B cell (primary cell): ENCODE measurements at regions not wholly inside any gene's neighbourhood (a gene's known extent, or its start where the extent isn't known, plus 50 kb on each side); places are given as distances from the start of the nearest gene placed in this dataset.

ENCODE experiments used
- ATAC-seq: fragments of 200-7000 bp; cut with Tn5 transposase; one replicate; pipeline ENCODE4 v1.10.0; 2021; ENCODE audit warnings: low read depth, mild to moderate bottlenecking, moderate number of reproducible peaks, moderate library complexity
- CTCF ChIA-PET: fragments of 350-600 bp; sonication (Branson Sonifier 250); formaldehyde crosslinking; loops from one replicate; lab custom pipeline; 2021; ENCODE audit warnings: antibody characterized with exemption, inconsistent platforms; lab: Charles Lee
- POLR2A ChIA-PET: fragments of 350-600 bp; sonication (Branson Sonifier 250); formaldehyde crosslinking; loops from one replicate; lab custom pipeline; 2021; ENCODE audit warnings: antibody characterized with exemption; lab: Charles Lee
- DNase-seq: peaks from one replicate; pipeline ENCODE4 v3.0.0; 2013
- H2AFZ ChIP-seq: 2 replicates; pipeline ENCODE4 v1.6.1; 2012; ENCODE audit warnings: mild to moderate bottlenecking, low read depth, low read length; ENCODE audit not compliant: insufficient read depth, poor library complexity, severe bottlenecking
- H3K27ac ChIP-seq, 2 donors: 1 replicate in 1 of 2; 2 replicates in 1 of 2; pipeline ENCODE4 v1.5.1; 2012 to 2013; ENCODE audit warnings: low read length in 2 of 2, mild to moderate bottlenecking in 2 of 2, moderate library complexity in 1 of 2
- H3K27me3 ChIP-seq, 4 experiments: fragments of 200-600 bp in 1 of 4; sonication (generic) in 1 of 4; replicated peaks in 1 of 4; 1 replicate in 2 of 4; 2 replicates in 2 of 4; pipeline versions ENCODE4 v1.6.1 to v1.7.0; 2013 to 2016; ENCODE audit warnings: low read length in 3 of 4, mild to moderate bottlenecking in 2 of 4, mixed read lengths in 1 of 4, moderate library complexity in 1 of 4; ENCODE audit not compliant: insufficient read depth in 4 of 4, control insufficient read depth in 3 of 4; ENCODE audit errors: control extremely low read depth in 1 of 4
- H3K36me3 ChIP-seq, 2 experiments: replicated peaks in 1 of 2; 1 replicate in 1 of 2; 2 replicates in 1 of 2; pipeline versions ENCODE4 v1.6.1 to v1.7.1; 2013; ENCODE audit warnings: low read length in 1 of 2; ENCODE audit not compliant: insufficient read depth in 2 of 2, control insufficient read depth in 1 of 2; ENCODE audit errors: control extremely low read depth in 1 of 2, extremely low read depth in 1 of 2
- H3K4me1 ChIP-seq, 2 donors: fragments of 200-600 bp in 1 of 2; sonication (generic) in 1 of 2; 1 replicate in 1 of 2; 2 replicates in 1 of 2; pipeline versions ENCODE4 v1.5.1 to v1.6.1; 2013 to 2017; ENCODE audit warnings: low read length in 2 of 2; ENCODE audit not compliant: control insufficient read depth in 2 of 2, insufficient read depth in 2 of 2
- H3K4me2 ChIP-seq: replicated peaks from 2 replicates; pipeline ENCODE3; 2012; ENCODE audit warnings: mild to moderate bottlenecking, low read depth, low read length; ENCODE audit not compliant: poor library complexity, severe bottlenecking
- H3K4me3 ChIP-seq, 5 experiments: fragments of 200-600 bp in 1 of 5; sonication (generic) in 1 of 5; 1 replicate in 3 of 5; 2 replicates in 2 of 5; pipeline versions ENCODE4 v1.5.1 to v1.7.0; 2011 to 2016; ENCODE audit warnings: low read length in 4 of 5, mild to moderate bottlenecking in 4 of 5, low read depth in 2 of 5, control low read depth in 1 of 5, moderate library complexity in 1 of 5; ENCODE audit not compliant: insufficient read depth in 1 of 5; ENCODE audit errors: control extremely low read depth in 1 of 5, extremely low read depth in 1 of 5
- H3K79me2 ChIP-seq: fragments of 200-600 bp; sonication (generic); one replicate; pipeline ENCODE4 v1.6.0; 2016; ENCODE audit warnings: low read length; ENCODE audit not compliant: control insufficient read depth, insufficient read depth
- H3K9ac ChIP-seq: fragments of 200-600 bp; sonication (generic); 2 replicates; pipeline ENCODE4 v1.6.1; 2017; ENCODE audit warnings: mild to moderate bottlenecking, low read length, moderate library complexity
- H3K9me3 ChIP-seq, 3 donors: one replicate each; pipeline versions ENCODE4 v1.6.1 to v1.7.1; 2013; ENCODE audit warnings: low read length in 2 of 3; ENCODE audit not compliant: control insufficient read depth in 2 of 3, insufficient read depth in 1 of 3; ENCODE audit errors: control extremely low read depth in 1 of 3
- H4K20me1 ChIP-seq: 2 replicates; pipeline ENCODE4 v1.6.0; 2012; ENCODE audit warnings: mild to moderate bottlenecking, low read length; ENCODE audit not compliant: insufficient read depth, control insufficient read depth, poor library complexity, severe bottlenecking
- H3K27ac Mint-ChIP-seq: one replicate; pipeline ENCODE4 v1.8.0; 2021; ENCODE audit warnings: mixed read lengths
- H3K27me3 Mint-ChIP-seq: one replicate; pipeline ENCODE4 v1.8.0; 2021; ENCODE audit warnings: mixed read lengths
- H3K4me1 Mint-ChIP-seq: one replicate; pipeline ENCODE4 v1.8.0; 2021; ENCODE audit warnings: mixed read lengths
- H3K4me3 Mint-ChIP-seq: one replicate; pipeline ENCODE4 v1.8.0; 2021; ENCODE audit warnings: mixed read lengths
- H3K9me3 Mint-ChIP-seq: one replicate; pipeline ENCODE4 v1.8.0; 2022; ENCODE audit warnings: mixed read lengths; ENCODE audit not compliant: insufficient read depth
- EZH2 ChIP-seq: IDR thresholded peaks from 2 replicates; pipeline ENCODE4 v1.6.1; 2012; ENCODE audit warnings: borderline replicate concordance, low read depth, mild to moderate bottlenecking, moderate library complexity, low read length; ENCODE audit not compliant: insufficient read depth, poor library complexity, severe bottlenecking
- whole genome bisulfite sequencing: methylation state at CpG from one replicate; pipeline ENCODE4 v1.1.5; 2013; ENCODE audit warnings: missing lambda C conversion rate; ENCODE audit not compliant: insufficient coverage; 5-methylcytosine and 5-hydroxymethylcytosine counted together
- intact Hi-C: fragments of 100-400 bp; cut with micrococcal nuclease; formaldehyde crosslinking; loops from one replicate; pipeline ENCODE4 v1.10.0; 2022
- TF ChIP-seq, protein P1 (sequence below): fragments of 200-600 bp; IDR thresholded peaks from one replicate; pipeline ENCODE4 v1.8.0; 2022; ENCODE audit warnings: antibody characterized with exemption, mild to moderate bottlenecking

DNA sequence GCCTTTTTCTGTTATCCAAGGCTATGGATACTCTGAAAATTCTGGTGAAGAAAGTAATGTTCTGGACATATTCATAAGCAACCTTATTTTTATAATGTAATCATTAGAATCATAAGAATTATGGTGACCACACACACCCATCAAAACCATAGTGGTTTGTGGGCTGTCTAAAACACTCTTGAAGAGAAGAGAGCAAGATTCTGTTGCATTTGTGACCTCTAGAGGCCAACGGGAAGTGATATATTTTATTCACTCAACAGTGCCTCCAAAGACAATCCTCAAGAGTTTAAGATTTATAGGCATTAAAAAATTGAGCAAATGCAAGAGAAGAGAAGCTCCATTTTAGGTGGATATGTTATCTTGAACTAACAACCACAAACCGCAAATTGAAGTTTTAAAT, 68.5 kb upstream of the LGR5 start:
- no peak overlapping the region for H2AFZ ChIP-seq
- TF ChIP-seq EZH2: no peak
- TF ChIP-seq, protein P1, sequence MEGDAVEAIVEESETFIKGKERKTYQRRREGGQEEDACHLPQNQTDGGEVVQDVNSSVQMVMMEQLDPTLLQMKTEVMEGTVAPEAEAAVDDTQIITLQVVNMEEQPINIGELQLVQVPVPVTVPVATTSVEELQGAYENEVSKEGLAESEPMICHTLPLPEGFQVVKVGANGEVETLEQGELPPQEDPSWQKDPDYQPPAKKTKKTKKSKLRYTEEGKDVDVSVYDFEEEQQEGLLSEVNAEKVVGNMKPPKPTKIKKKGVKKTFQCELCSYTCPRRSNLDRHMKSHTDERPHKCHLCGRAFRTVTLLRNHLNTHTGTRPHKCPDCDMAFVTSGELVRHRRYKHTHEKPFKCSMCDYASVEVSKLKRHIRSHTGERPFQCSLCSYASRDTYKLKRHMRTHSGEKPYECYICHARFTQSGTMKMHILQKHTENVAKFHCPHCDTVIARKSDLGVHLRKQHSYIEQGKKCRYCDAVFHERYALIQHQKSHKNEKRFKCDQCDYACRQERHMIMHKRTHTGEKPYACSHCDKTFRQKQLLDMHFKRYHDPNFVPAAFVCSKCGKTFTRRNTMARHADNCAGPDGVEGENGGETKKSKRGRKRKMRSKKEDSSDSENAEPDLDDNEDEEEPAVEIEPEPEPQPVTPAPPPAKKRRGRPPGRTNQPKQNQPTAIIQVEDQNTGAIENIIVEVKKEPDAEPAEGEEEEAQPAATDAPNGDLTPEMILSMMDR: no peak

DNA sequence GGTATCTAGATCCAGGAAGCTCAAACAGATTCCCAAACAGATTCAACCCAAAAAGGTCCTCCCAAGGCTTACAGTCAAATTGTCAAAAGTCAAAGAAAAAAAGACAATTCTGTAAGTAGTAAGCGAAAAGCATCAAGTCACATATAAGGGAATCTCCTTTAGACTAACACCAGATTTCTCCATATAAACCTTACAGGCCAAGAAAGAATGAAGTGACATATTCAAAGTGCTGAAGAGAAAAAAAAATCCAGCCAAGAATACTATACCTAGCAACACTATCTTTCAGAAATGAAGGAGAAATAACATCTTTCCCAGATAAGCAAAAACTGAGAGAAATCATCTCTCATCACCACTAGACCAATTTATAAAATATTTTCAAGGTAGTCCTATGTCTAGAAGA, 79.6 kb upstream of the LGR5 start:
- TF ChIP-seq EZH2: no peak
- TF ChIP-seq, protein P1: no peak
- Mint-ChIP-seq H3K9me3 (peaks cover 19% of the 10 kb centered on the region), H3K27me3 (no peaks in the 10 kb centered on the region), H3K4me1 (no peaks in the 10 kb centered on the region), H3K4me3 (no peak overlapping the region), H3K27ac (no peak overlapping the region)
- no peaks in the 10 kb centered on the region for H4K20me1 ChIP-seq
- no peak for ATAC-seq
- H3K9ac ChIP-seq: no peak overlapping the region
- no CpG with 5 or more reads among the region's 1 CpG for WGBS
- H3K27me3 ChIP-seq: no peaks in the 10 kb centered on the region
- no peak overlapping the region for H3K4me2 ChIP-seq
- intact Hi-C loops: no loop called here
- no peaks in the 10 kb centered on the region for H3K4me1 ChIP-seq
- H2AFZ ChIP-seq: no peak overlapping the region
- no peaks in the 10 kb centered on the region for H3K36me3 ChIP-seq
- H3K9me3 ChIP-seq: peaks cover 2 to 7% (median 5%) of the 10 kb centered on the region in 3 donors
- ChIA-PET POLR2A (no interaction called here), CTCF (no interaction called here)
- DNase-seq: no peak
- no peaks in the 10 kb centered on the region for H3K79me2 ChIP-seq
- no peak overlapping the region for H3K27ac ChIP-seq
- no peak overlapping the region for H3K4me3 ChIP-seq

More for the DNA sequence above, 68.5 kb upstream of the LGR5 start:
- H3K27me3 Mint-ChIP-seq: no peaks in the 10 kb centered on the region
- Histone ChIP-seq H3K4me2 (no peak overlapping the region), H4K20me1 (no peaks in the 10 kb centered on the region), H3K27ac (no peak overlapping the region), H3K27me3 (no peaks in the 10 kb centered on the region), H3K9me3 (no peaks in the 10 kb centered on the region), H3K9ac (no peak overlapping the region), H3K36me3 (no peaks in the 10 kb centered on the region), H3K4me1 (no peaks in the 10 kb centered on the region), H3K79me2 (no peaks in the 10 kb centered on the region), H3K4me3 (no peak overlapping the region)
- ATAC-seq (no peak), DNase-seq (no peak)
- H3K4me3 Mint-ChIP-seq: no peak overlapping the region
- no peaks in the 10 kb centered on the region for H3K4me1 Mint-ChIP-seq
- intact Hi-C loops: no loop called here
- ChIA-PET CTCF (no interaction called here), POLR2A (no interaction called here)
- WGBS: no CpG with 5 or more reads among the region's 2 CpGs
- H3K9me3 Mint-ChIP-seq: no peaks in the 10 kb centered on the region
- H3K27ac Mint-ChIP-seq: no peak overlapping the region
